ENCODE measurements at regions not wholly inside any gene's neighbourhood (a gene's known extent, or its start where the extent isn't known, plus 50 kb on each side); places are given as distances from the start of the nearest gene placed in this dataset.

- H3K4me1 Mint-ChIP-seq, result no peaks in the 10 kb centered on the region
- no peaks in the 10 kb centered on the region for H3K27me3 Mint-ChIP-seq (ENCODE audit: low read depth)
- H3K36me3 Mint-ChIP-seq (ENCODE audit: low read depth), result no peaks in the 10 kb centered on the region
- H3K9me3 Mint-ChIP-seq, result no peaks in the 10 kb centered on the region
- H3K4me3 Mint-ChIP-seq, result no peak overlapping the region
- no peak for TF ChIP-seq CTCF (IDR thresholded peaks at IDR 0.05; ENCODE audit: unreplicated experiment in 3 of 3)
- no peak overlapping the region for H3K27ac Mint-ChIP-seq
These were observed 58.1 kb upstream of the MAP9 start for GRCh38 chr4:155434904-155435303.

- Mint-ChIP-seq H3K27me3 (ENCODE audit: low read depth) (no peaks in the 10 kb centered on the region), H3K4me1 (no peaks in the 10 kb centered on the region), H3K4me3 (no peak overlapping the region), H3K36me3 (ENCODE audit: low read depth) (no peaks in the 10 kb centered on the region), H3K27ac (no peak overlapping the region), H3K9me3 (peaks cover 3% of the 10 kb centered on the region)
- TF ChIP-seq CTCF (IDR thresholded peaks at IDR 0.05; ENCODE audit: unreplicated experiment in 3 of 3), result no peak
These were observed 57.6 kb upstream of the MAP9 start for GRCh38 chr4:155434366-155434765.

- Mint-ChIP-seq H3K27ac (no peak overlapping the region), H3K36me3 (ENCODE audit: low read depth) (no peaks in the 10 kb centered on the region), H3K9me3 (peaks cover 7% of the 10 kb centered on the region), H3K27me3 (ENCODE audit: low read depth) (no peaks in the 10 kb centered on the region), H3K4me3 (no peak overlapping the region), H3K4me1 (no peaks in the 10 kb centered on the region)
- no peak for TF ChIP-seq CTCF (IDR thresholded peaks at IDR 0.05; ENCODE audit: unreplicated experiment in 3 of 3)
These were observed 57.0 kb upstream of the MAP9 start for GRCh38 chr4:155433636-155434360.

GRCh38 chr4:155430895-155431795 is 54.4 kb upstream of the MAP9 start:
- Mint-ChIP-seq H3K36me3 (ENCODE audit: low read depth) (peaks cover 3% of the 10 kb centered on the region), H3K4me3 (no peak overlapping the region), H3K27me3 (ENCODE audit: low read depth) (no peaks in the 10 kb centered on the region), H3K27ac (no peak overlapping the region), H3K9me3 (peaks cover 18% of the 10 kb centered on the region), H3K4me1 (no peaks in the 10 kb centered on the region)
- no peak for TF ChIP-seq CTCF (IDR thresholded peaks at IDR 0.05; ENCODE audit: unreplicated experiment in 3 of 3)

GRCh38 chr4:155428128-155428527 is 51.4 kb upstream of the MAP9 start:
- TF ChIP-seq CTCF (IDR thresholded peaks at IDR 0.05; ENCODE audit: unreplicated experiment in 3 of 3), result no peak
- Mint-ChIP-seq H3K4me3 (no peak overlapping the region), H3K4me1 (no peaks in the 10 kb centered on the region), H3K9me3 (peaks cover 26% of the 10 kb centered on the region), H3K27me3 (ENCODE audit: low read depth) (no peaks in the 10 kb centered on the region), H3K27ac (no peak overlapping the region), H3K36me3 (ENCODE audit: low read depth) (peaks cover 3% of the 10 kb centered on the region)
